ENCODE measurements at regions not wholly inside any gene's neighbourhood (a gene's known extent, or its start where the extent isn't known, plus 50 kb on each side); places are given as distances from the start of the nearest gene placed in this dataset.

DNA sequence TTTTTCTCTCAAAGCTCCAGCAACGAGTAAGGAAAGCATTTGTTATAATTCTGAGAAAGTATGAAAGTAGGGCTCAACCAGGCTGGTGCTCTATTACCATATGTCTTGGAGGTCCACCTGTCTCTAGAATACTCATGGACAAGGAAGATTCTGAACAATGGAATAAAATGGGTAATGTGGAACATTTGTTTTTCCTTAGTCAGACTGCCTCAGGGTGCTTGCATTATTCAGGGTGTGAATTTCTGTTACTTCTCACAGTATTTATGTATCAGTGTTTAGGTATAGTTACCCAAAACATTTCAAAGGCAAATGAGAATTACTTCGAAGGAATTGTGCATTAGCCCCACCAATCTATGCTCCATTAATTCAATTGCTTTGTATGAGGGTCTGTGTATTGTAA lies 586.2 kb upstream of the CITED2 start:
- no peaks in the 10 kb centered on the region for H3K9me3 ChIP-seq (ENCODE audit: low read length)
- no peak overlapping the region for H2AFZ ChIP-seq (ENCODE audit: low read depth, low read length)
- no peaks in the 10 kb centered on the region for H3F3A ChIP-seq (ENCODE audit: insufficient read depth, low read length, poor library complexity, severe bottlenecking)
- H3K4me3 ChIP-seq (ENCODE audit: low read length) = no peak overlapping the region
- H3K36me3 ChIP-seq (ENCODE audit: insufficient read depth, low read length) = no peaks in the 10 kb centered on the region
- no peak overlapping the region for H3K27ac ChIP-seq (ENCODE audit: low read length)
- TF ChIP-seq POLR2AphosphoS5 (IDR thresholded peaks at IDR 0.05) (no peak), MXI1 (conservative IDR thresholded peaks at IDR 0.05; ENCODE audit: poor library complexity, severe bottlenecking) (no peak), TAF1 (IDR thresholded peaks at IDR 0.05; ENCODE audit: low read depth) (no peak)
- H3K27me3 ChIP-seq (ENCODE audit: insufficient read depth, low read depth, low read length) = no peaks in the 10 kb centered on the region
- H3K4me2 ChIP-seq (ENCODE audit: low read length) = no peak overlapping the region
- H3K79me2 ChIP-seq (replicated peaks; ENCODE audit: insufficient read depth, low read length) = no peaks in the 10 kb centered on the region
- H3K9ac ChIP-seq (ENCODE audit: low read length) = no peak overlapping the region
- no peaks in the 10 kb centered on the region for H3K9me2 ChIP-seq (ENCODE audit: insufficient read depth, low read length)
- H4K20me1 ChIP-seq (ENCODE audit: insufficient read depth) = no peaks in the 10 kb centered on the region

DNA sequence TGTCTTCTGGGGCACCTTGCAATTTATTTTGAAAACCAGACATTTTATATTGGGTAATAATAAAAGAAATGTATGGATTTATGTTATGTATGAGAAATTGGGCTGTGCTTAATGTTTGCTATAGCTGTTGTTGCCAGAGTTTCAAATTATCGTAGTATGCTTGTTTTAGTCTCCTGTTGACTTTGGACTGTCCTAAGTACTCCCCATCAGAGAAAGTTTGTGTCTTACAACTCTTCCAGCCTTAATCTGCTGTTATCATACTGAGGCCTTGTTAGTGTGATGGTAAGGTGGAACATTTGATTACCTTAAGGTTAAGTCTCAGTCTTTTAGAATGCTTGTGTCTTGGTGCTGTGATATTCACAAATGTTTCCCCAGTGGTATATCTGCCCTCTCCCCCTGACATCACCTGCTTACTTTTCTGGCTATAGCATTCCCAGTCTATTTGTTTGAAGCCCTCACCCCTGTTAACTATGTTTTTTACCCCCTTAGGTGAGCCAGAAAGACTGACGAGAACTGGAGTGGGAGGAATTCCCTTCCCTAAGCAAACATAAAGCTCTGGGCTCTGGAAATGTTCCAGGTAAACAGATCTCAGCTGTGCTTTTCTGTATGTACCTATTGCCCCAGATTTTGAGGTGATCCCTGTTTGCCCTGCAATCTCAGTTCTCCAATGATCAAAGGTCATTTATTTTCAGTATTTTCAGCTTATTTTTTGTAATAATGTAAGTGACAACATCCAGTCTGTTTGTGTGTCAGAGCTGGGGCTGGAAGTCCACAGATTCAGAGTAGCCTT lies 581.1 kb upstream of the CITED2 start:
- Histone ChIP-seq H3K36me3 (ENCODE audit: insufficient read depth, low read length) (no peaks in the 10 kb centered on the region), H3K9ac (ENCODE audit: low read length) (no peak overlapping the region), H3K4me3 (ENCODE audit: low read length) (no peak overlapping the region), H2AFZ (ENCODE audit: low read depth, low read length) (no peak overlapping the region), H3K27me3 (ENCODE audit: insufficient read depth, low read depth, low read length) (no peaks in the 10 kb centered on the region), H4K20me1 (ENCODE audit: insufficient read depth) (no peaks in the 10 kb centered on the region), H3K27ac (ENCODE audit: low read length) (no peak overlapping the region), H3F3A (ENCODE audit: insufficient read depth, low read length, poor library complexity, severe bottlenecking) (no peaks in the 10 kb centered on the region), H3K9me3 (ENCODE audit: low read length) (peaks cover 4% of the 10 kb centered on the region), H3K9me2 (ENCODE audit: insufficient read depth, low read length) (no peaks in the 10 kb centered on the region), H3K4me2 (ENCODE audit: low read length) (no peak overlapping the region), H3K79me2 (replicated peaks; ENCODE audit: insufficient read depth, low read length) (no peaks in the 10 kb centered on the region)
- TF ChIP-seq EP300 (conservative IDR thresholded peaks at IDR 0.05; ENCODE audit: poor library complexity, severe bottlenecking) (no peak), EZH2 (IDR thresholded peaks at IDR 0.05; ENCODE audit: borderline replicate concordance, insufficient read depth, low read length, poor library complexity, severe bottlenecking) (no peak), TAF1 (IDR thresholded peaks at IDR 0.05; ENCODE audit: low read depth) (no peak), SMC3 (conservative IDR thresholded peaks at IDR 0.05; ENCODE audit: poor library complexity) (no peak), MXI1 (conservative IDR thresholded peaks at IDR 0.05; ENCODE audit: poor library complexity, severe bottlenecking) (no peak), POLR2AphosphoS5 (IDR thresholded peaks at IDR 0.05) (no peak), RAD21 (conservative IDR thresholded peaks at IDR 0.05) (no peak)
- TF ChIP-seq, protein P1, sequence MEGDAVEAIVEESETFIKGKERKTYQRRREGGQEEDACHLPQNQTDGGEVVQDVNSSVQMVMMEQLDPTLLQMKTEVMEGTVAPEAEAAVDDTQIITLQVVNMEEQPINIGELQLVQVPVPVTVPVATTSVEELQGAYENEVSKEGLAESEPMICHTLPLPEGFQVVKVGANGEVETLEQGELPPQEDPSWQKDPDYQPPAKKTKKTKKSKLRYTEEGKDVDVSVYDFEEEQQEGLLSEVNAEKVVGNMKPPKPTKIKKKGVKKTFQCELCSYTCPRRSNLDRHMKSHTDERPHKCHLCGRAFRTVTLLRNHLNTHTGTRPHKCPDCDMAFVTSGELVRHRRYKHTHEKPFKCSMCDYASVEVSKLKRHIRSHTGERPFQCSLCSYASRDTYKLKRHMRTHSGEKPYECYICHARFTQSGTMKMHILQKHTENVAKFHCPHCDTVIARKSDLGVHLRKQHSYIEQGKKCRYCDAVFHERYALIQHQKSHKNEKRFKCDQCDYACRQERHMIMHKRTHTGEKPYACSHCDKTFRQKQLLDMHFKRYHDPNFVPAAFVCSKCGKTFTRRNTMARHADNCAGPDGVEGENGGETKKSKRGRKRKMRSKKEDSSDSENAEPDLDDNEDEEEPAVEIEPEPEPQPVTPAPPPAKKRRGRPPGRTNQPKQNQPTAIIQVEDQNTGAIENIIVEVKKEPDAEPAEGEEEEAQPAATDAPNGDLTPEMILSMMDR (IDR thresholded peaks at IDR 0.05; ENCODE audit: poor library complexity, severe bottlenecking) = no peak
- TF ChIP-seq, protein P2, sequence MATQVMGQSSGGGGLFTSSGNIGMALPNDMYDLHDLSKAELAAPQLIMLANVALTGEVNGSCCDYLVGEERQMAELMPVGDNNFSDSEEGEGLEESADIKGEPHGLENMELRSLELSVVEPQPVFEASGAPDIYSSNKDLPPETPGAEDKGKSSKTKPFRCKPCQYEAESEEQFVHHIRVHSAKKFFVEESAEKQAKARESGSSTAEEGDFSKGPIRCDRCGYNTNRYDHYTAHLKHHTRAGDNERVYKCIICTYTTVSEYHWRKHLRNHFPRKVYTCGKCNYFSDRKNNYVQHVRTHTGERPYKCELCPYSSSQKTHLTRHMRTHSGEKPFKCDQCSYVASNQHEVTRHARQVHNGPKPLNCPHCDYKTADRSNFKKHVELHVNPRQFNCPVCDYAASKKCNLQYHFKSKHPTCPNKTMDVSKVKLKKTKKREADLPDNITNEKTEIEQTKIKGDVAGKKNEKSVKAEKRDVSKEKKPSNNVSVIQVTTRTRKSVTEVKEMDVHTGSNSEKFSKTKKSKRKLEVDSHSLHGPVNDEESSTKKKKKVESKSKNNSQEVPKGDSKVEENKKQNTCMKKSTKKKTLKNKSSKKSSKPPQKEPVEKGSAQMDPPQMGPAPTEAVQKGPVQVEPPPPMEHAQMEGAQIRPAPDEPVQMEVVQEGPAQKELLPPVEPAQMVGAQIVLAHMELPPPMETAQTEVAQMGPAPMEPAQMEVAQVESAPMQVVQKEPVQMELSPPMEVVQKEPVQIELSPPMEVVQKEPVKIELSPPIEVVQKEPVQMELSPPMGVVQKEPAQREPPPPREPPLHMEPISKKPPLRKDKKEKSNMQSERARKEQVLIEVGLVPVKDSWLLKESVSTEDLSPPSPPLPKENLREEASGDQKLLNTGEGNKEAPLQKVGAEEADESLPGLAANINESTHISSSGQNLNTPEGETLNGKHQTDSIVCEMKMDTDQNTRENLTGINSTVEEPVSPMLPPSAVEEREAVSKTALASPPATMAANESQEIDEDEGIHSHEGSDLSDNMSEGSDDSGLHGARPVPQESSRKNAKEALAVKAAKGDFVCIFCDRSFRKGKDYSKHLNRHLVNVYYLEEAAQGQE (IDR thresholded peaks at IDR 0.05; ENCODE audit: borderline replicate concordance) = no peak

Measured in neural cell (in vitro differentiated cells).